Liver (tissue), 8 donors: ENCODE measurements at regions not wholly inside any gene's neighbourhood (a gene's known extent, or its start where the extent isn't known, plus 50 kb on each side); places are given as distances from the start of the nearest gene placed in this dataset.

ENCODE experiments used
- DNase-seq: peaks from one replicate; pipeline ENCODE4 v3.0.0-alpha.2; 2017; ENCODE audit warnings: low spot score
- H3K27ac ChIP-seq, 2 donors: one replicate each; pipeline ENCODE4 v1.7.0; 2013; ENCODE audit warnings: inconsistent platforms in 2 of 2, low read length in 2 of 2, control low read depth in 1 of 2, low read depth in 1 of 2, mild to moderate bottlenecking in 1 of 2
- H3K27me3 ChIP-seq, 4 donors: one replicate each; pipeline versions ENCODE4 v1.6.1 to v1.7.0; 2013; ENCODE audit warnings: low read length in 3 of 4, inconsistent platforms in 1 of 4, mild to moderate bottlenecking in 1 of 4, moderate library complexity in 1 of 4; ENCODE audit not compliant: control insufficient read depth in 4 of 4, insufficient read depth in 4 of 4
- H3K36me3 ChIP-seq, 4 donors: one replicate each; pipeline versions ENCODE4 v1.6.1 to v1.7.0; 2013; ENCODE audit warnings: low read length in 3 of 4, mild to moderate bottlenecking in 3 of 4, low read depth in 1 of 4, moderate library complexity in 1 of 4; ENCODE audit not compliant: control insufficient read depth in 4 of 4, insufficient read depth in 3 of 4
- H3K4me1 ChIP-seq, 4 donors: one replicate each; pipeline versions ENCODE4 v1.6.1 to v1.7.0; 2013; ENCODE audit warnings: low read length in 3 of 4, mild to moderate bottlenecking in 3 of 4, moderate library complexity in 1 of 4; ENCODE audit not compliant: control insufficient read depth in 4 of 4, insufficient read depth in 4 of 4
- H3K4me3 ChIP-seq, 3 donors: one replicate each; pipeline versions ENCODE4 v1.6.1 to v1.7.0; 2013; ENCODE audit warnings: low read length in 3 of 3, control low read depth in 1 of 3, low read depth in 1 of 3, mild to moderate bottlenecking in 1 of 3
- H3K9ac ChIP-seq, 2 donors: one replicate each; pipeline ENCODE4 v1.7.0; 2013; ENCODE audit warnings: low read length in 2 of 2, mild to moderate bottlenecking in 2 of 2, moderate library complexity in 2 of 2, control low read depth in 1 of 2, low read depth in 1 of 2
- H3K9me3 ChIP-seq, 4 donors: one replicate each; pipeline versions ENCODE4 v1.6.1 to v1.7.0; 2013; ENCODE audit warnings: low read length in 3 of 4; ENCODE audit not compliant: control insufficient read depth in 4 of 4
- CTCF ChIP-seq: fragments of 150-350 bp; IDR thresholded peaks from 2 replicates; pipeline ENCODE4 v1.5.1; 2017; ENCODE audit warnings: improper control_type of control experiment, low read depth, low read length; ENCODE audit not compliant: missing input control
- EGR1 ChIP-seq, 2 donors: IDR thresholded peaks; 2 replicates each; pipeline ENCODE4 v1.6.1; 2016 to 2018; ENCODE audit warnings: antibody characterized with exemption in 2 of 2, low read depth in 2 of 2
- FOXA1 ChIP-seq: IDR thresholded peaks from 2 replicates; pipeline ENCODE4 v1.6.1; 2016; ENCODE audit warnings: antibody characterized with exemption
- FOXA2 ChIP-seq: IDR thresholded peaks from 2 replicates; pipeline ENCODE4 v1.6.1; 2016; ENCODE audit warnings: antibody characterized with exemption
- GABPA ChIP-seq, 2 donors: IDR thresholded peaks in 1 of 2; conservative IDR thresholded peaks in 1 of 2; 2 replicates each; pipeline ENCODE4 v1.6.1; 2016; ENCODE audit warnings: antibody characterized with exemption in 2 of 2, mild to moderate bottlenecking in 1 of 2, moderate library complexity in 1 of 2
- HNF4A ChIP-seq, 2 donors: conservative IDR thresholded peaks; 2 replicates each; pipeline ENCODE4 v1.6.1; 2016; ENCODE audit warnings: antibody characterized with exemption in 2 of 2, mild to moderate bottlenecking in 2 of 2
- HNF4G ChIP-seq: IDR thresholded peaks from 2 replicates; pipeline ENCODE4 v1.6.1; 2016; ENCODE audit warnings: antibody characterized with exemption
- JUND ChIP-seq, 2 donors: IDR thresholded peaks; 2 replicates each; pipeline ENCODE4 v1.6.1; 2016; ENCODE audit warnings: antibody characterized with exemption in 2 of 2
- NR2F2 ChIP-seq: IDR thresholded peaks from 2 replicates; pipeline ENCODE4 v1.6.1; 2016; ENCODE audit warnings: antibody characterized with exemption
- RAD21 ChIP-seq, 2 donors: IDR thresholded peaks; 2 replicates each; pipeline ENCODE4 v1.6.1; 2016; ENCODE audit warnings: antibody characterized with exemption in 2 of 2, mild to moderate bottlenecking in 2 of 2
- RXRA ChIP-seq, 2 donors: IDR thresholded peaks; 2 replicates each; pipeline ENCODE4 v1.6.1; 2017 to 2018; ENCODE audit warnings: antibody characterized with exemption in 2 of 2, mild to moderate bottlenecking in 1 of 2
- SP1 ChIP-seq: IDR thresholded peaks from 2 replicates; pipeline ENCODE4 v1.6.1; 2018; ENCODE audit warnings: antibody characterized with exemption, mild to moderate bottlenecking
- ZBTB33 ChIP-seq: IDR thresholded peaks from 2 replicates; pipeline ENCODE4 v1.6.1; 2016; ENCODE audit warnings: antibody characterized with exemption
- WGBS: extraction: QIAGEN DNeasy Blood & Tissue Kit; methylation state at CpG from one replicate; pipeline ENCODE4 v1.1.7; 2013; 5-methylcytosine and 5-hydroxymethylcytosine counted together
- TF ChIP-seq, protein P1 (sequence below): IDR thresholded peaks from 2 replicates; pipeline ENCODE4 v1.6.1; 2016; ENCODE audit warnings: antibody characterized with exemption
- donor health status: healthy.
- donor health status: healthy.
- donor health status: healthy.
- donor health status: healthy.
- donor health status: healthy.

DNA sequence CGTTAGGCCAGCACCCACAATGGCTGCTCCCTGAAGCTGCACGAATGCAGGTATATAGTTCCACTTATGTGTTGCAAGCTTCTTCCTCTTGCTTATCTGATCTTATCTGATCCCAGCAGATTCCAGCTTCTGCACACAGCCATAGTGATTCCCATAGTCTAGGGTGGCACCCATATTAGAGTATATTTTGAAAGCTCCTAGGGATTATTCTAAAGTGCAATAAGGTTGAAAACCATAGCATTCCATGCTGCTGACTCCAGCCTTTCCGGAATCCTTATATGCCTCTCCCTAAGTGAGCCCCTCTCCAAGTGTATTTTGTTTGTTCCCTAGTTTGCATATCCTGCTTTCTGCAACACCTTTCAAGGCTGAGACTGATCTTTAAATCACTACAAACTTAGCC, 432.0 kb downstream of the SETD4 start (continued):
- TF ChIP-seq CTCF, result no peak
- no peak for TF ChIP-seq ZBTB33
- no peak for TF ChIP-seq RXRA (IDR thresholded peaks at IDR 0.05)
- TF ChIP-seq RAD21 (IDR thresholded peaks at IDR 0.05), result no peak

DNA sequence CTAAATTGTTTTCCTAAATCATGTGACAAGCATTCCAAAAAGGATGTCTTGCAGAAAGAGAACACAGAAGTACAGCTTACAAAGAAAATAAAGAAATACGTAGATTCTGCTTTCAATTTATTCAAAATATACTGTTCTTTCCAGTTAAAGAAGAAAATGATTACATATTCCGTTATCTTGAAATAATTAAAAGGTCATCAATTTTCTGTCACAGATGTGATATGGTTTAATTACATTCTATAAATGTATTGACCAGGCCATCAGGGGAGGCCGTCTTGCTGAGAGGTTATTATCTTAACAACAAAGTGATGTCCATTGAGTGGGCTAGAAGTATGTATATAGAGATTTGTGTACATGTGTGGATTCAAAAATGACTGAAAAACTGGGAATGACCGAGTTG, 432.9 kb downstream of the SETD4 start:
- no peak for TF ChIP-seq NR2F2
- no peak for TF ChIP-seq EGR1 (IDR thresholded peaks at IDR 0.05; ENCODE audit: low read depth in 2 of 2)
- no peak for TF ChIP-seq SP1
- TF ChIP-seq FOXA1, result no peak
- no peak for TF ChIP-seq RAD21 (IDR thresholded peaks at IDR 0.05)
- no peak for TF ChIP-seq CTCF
- TF ChIP-seq, protein P1, sequence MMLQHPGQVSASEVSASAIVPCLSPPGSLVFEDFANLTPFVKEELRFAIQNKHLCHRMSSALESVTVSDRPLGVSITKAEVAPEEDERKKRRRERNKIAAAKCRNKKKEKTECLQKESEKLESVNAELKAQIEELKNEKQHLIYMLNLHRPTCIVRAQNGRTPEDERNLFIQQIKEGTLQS, result no peak
- no peak for TF ChIP-seq GABPA (IDR thresholded peaks at IDR 0.05 in 1 of 2, conservative IDR thresholded peaks at IDR 0.05 in 1 of 2)
- no peak for TF ChIP-seq HNF4A (conservative IDR thresholded peaks at IDR 0.05)
- no peak for TF ChIP-seq HNF4G
- no peak for TF ChIP-seq FOXA2
- no peak for TF ChIP-seq JUND (IDR thresholded peaks at IDR 0.05)
- no peak for TF ChIP-seq ZBTB33

More for the DNA sequence above, 432.9 kb downstream of the SETD4 start:
- H3K27me3 ChIP-seq, result peaks cover 0 to 3% (median 1%) of the 10 kb centered on the region in 4 donors
- no peaks in the 10 kb centered on the region for H3K36me3 ChIP-seq
- no peaks in the 10 kb centered on the region for H3K4me1 ChIP-seq
- no peaks in the 10 kb centered on the region for H3K9me3 ChIP-seq
- no peak overlapping the region for H3K4me3 ChIP-seq
- H3K9ac ChIP-seq, result no peak overlapping the region
- 89% methylated on average over 4 of the region's 4 CpGs for WGBS
- no peak overlapping the region for H3K27ac ChIP-seq
- DNase-seq, result no peak
